ENCODE measurements at regions not wholly inside any gene's neighbourhood (a gene's known extent, or its start where the extent isn't known, plus 50 kb on each side); places are given as distances from the start of the nearest gene placed in this dataset.
"Not testable (repeated sequence)": the region's sequence is repeated elsewhere in the genome, so short reads cannot be mapped to it uniquely, and the experiment has no call there.

DNA sequence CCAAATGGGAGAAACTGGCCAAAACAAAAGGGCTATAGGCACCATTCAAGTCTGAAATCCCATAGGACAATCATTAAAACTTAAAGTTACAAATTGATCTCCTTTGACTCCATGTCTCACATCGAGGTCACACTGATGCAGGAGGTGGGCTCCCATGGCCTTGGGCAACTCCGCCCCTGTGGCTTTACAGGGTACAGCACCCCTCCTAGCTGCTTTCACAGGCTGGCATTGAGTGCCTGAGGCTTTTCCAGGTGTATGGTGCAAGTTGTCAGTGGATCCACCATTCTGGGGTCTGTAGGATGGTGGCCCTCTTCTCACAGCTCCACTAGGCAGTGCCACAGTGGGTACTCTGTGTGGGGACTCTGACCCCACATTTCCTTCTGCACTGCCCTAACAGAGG, 662.1 kb downstream of the XPNPEP1 start:
- no peak for DNase-seq

DNA sequence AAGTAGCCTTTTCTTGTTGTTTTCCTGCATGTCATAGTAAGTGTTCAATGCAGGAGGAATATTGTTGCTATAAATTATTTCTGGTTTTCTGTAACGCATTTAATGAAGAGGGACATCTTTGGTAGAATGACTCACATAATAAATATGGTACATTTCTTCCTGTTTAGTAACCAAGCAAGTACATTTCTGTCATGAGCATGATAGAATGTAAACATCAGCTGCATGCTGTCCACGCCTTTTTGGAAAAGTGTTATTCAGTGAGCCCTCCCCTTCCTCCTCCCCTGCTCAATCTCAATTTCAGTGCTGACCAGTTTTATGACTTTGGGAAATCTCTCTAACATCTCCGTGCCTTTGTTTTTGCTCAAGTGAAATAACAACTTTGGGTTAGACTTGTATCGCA, 664.0 kb downstream of the XPNPEP1 start:
- DNase-seq = no peak

DNA sequence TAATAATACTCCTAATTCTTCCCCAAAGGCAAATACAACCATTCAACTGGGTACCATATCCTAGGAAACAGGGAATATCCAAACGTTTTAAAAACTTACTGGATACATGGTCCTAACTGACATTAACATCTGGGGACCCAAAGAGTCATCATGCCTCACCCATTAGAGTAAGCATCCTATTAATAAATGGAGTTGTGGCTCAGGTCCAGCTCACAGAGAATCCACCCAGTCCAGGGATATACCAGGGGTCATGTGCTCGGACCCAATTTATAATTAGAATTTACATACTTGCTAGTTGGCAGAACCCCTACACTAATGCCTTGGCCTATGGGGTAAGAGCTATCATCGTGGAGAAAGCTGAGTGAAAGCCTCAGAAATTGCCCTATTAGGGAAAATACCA, 670.0 kb downstream of the XPNPEP1 start:
- DNase-seq = no peak

DNA sequence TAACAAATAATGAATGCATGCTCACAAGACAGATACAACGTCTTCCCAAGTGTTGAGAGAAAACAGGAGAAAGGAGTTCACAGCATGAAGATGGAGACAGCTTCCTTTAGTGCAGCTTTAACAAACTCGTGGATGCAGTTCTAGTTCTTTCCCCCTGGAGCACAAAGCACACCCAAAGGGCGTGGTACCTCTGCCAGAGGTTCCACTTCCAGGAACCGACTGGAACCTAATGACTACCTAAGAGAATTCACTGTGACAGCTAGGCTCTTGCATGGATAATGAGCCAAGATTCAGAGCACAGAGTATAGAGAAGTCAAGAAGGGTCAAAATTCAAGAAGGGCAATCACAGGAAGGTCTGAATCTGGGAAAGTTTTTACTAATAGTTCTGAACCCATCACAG, 673.2 kb downstream of the XPNPEP1 start:
- no peak for DNase-seq

DNA sequence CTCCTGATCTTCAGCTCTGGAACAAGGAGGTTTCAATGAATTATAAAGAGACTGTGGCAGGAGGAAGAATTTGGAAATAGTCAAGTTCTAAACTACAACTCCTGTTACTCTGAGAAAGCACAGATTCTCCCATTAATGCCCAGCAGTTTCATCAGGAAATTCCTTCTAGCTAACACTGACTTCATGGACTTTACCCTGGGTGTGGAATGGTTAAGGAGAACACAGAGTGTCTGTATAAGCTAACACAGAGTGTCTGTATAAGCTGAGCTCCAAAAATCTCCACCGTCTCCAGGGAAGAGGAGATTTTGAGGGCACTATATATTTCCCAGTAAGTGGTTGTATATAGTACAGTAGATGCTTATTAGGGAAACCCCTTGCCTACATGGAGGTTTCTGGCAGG, 675.5 kb downstream of the XPNPEP1 start:
- no peak for DNase-seq

DNA sequence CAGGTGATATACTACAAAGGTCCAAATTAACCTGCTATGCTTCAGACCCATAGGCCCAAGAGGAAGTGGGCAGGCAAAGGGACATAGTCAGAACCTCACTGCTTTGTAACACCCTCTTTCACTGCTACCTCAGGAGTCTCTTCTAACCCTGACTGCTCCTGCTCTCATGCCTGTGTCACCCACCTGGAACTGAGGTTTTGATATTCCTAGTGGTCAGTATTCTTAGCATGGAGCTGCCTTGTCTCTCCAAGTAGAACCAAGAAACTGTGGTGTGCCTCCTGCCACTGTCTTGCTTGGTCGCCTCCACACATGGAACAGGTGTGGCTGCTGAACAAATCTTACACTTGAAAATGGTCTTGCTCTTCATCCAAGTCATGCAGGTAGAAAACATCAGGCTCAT, 677.5 kb downstream of the XPNPEP1 start:
- no peak for DNase-seq

DNA sequence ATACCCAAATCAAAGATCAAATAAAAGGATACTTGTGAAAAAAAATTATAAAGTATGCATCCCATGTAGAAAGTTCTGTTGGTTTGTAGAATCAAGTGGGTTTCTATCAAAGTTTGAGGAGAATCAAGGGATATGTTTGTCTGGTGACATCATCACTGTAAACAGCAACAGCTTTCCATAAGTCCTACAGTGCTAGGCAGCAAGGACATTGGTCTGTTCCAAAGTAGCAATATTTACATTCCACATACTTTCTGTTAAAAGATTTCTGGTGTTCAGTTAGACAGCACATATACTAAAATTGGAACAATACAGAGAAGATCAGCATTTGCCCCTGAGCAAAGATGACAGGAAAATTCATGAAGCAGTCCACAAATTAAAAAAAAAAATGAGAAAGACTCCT, 683.9 kb downstream of the XPNPEP1 start:
- DNase-seq = no peak

DNA sequence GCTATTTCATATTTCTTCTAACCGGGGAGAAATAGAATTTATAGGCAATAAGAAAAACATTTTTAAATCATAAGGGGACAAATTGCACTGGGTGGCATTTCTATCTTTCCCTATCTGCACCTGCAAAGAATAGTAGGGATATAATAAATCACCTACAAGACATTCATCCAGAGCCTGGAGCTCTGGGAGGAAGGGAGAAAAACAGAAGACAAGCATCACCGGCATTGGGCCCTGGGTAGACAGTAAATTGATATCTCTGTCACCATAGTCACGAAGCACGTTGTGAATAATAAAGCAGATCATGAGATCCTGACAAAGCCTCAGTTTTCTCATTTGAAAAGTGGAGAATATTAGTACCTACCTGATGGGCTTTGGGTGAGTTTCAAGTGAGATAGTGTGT, 685.6 kb downstream of the XPNPEP1 start:
- DNase-seq = no peak

DNA sequence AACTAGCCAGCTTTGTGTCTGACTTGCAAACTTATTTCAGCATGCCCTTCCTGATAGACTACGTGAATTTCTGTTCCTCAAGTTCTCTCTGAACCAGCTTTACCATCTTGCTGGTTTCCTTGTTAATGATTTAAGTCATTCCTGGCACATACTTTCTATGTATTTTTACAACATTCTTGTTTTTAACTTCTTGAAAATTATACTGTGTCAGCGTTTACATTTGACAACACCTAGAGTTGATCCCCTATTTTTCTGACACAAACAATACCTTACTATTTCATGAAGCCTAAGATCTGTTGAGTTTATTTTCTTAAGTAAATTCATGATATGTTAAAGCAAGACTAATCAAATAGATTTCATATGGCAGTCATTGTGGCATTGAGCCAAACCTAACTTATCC, 686.3 kb downstream of the XPNPEP1 start:
- no peak for DNase-seq

DNA sequence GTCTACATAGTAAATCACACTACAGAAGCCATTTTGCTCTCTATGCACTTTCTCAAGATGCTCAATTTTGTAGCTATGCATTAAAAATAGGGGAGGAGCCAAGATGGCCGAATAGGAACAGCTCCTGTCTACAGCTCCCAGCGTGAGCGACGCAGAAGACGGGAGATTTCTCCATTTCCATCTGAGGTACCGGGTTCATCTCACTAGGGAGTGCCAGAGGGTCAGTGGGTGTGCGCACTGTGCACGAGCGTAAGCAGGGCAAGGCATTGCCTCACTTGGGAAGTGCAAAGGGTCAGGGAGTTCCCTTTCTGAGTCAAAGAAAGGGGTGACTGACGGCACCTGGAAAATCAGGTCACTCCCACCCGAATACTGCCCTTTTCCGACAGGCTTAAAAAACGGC, 699.8 kb downstream of the XPNPEP1 start:
- DNase-seq = not testable (repeated sequence)

DNA sequence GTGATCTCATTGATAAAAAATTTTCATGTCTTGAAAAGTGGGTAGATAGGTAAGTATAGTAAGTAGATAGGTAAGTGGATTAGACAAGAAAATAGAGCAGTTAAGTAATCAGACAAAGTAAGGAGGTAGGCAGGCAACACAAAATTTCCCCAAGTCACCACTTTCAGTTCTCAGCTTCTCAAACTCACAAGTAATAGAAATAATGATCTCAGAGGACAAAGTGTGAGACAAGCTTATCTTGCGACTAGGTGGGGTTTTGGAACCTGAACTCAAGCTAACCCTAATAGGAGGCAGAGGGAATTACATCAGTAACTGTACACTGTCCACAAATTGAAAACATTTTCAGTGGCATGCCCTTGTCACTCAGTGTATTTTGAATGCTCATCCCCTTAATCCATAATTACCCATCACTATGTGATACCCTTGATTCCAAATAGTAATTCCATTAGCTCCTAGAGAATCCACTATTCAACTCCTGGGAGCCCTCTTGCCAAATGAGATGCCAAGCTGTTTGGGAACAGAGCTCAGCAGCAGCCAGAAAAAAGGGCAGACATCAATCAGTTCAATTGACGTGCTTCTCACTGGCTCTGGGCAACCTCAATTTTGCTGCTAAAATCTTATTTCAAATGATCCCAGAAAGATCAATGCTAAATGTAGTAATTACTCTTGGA, 703.2 kb downstream of the XPNPEP1 start:
- DNase-seq = no peak

DNA sequence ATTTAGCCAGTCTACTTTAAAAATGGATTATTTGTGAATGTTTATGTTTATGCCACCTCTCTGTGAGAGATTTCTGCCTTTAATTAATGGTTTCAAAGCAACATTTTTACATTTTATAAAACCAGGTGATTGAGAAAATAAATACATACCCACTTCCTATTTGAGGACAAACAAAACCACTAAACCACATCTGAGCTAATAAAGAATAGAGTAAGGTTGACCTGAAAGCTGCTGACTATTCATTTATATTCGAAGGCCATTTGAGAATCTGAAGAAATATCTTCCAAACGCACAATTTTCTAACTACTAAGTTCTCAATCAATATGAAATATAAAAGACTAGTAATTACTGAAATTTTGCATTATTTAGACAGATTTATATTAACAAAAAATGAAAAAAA, 705.1 kb downstream of the XPNPEP1 start:
- DNase-seq = no peak

DNA sequence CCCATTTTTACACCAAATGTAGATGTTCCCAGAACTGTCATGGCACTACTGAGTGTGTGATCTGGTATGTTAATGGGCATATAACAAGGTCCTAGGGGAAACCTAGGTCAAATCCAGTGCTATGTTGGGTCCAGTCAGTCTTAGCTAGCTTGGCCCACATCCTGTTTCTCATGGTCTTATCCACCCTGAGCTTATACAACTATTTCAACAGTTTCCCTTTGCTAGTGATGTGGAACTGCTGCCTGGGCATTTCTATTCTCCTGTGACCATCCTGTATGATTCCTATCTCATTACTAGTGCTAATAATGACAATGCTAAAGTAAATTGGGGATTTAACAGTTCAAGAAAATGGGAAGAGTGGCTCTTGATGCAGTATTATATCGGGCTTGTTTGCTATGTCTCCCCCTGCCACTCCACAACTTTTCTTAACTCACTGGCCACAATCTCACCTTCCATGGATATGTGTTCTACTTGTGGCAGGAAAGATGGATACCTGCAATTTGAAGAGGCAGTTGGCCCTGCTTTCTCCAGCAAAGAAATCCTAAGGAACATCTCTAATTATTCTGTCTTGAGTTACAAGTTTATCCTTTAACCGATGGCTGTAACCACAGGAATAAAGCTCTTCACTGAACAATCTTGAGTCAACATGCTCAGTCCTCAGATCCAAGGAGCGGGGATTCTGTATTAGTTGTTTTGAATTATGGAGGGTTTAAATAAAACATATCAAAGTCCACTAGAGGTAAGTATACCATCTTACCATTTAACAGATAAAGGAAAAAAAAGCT, 707.8 kb downstream of the XPNPEP1 start:
- DNase-seq = no peak

DNA sequence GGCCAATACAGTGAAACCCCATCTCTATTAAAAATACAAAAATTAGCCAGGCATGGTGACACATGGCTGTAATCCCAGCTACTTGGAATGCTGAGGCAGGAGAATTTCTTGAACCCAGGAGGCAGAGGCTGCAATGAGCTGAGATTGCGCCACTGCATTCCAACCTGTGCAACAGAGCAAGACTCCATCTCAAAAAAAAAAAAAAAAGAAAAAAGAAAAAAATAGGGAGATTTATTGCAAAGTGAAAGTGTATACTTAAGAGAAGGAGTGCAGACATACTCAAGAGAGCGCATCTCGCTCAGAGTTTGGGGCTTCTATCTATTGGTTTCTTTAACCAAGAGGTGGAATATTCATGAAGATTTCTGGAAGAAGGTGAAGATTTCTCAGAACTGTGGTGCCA, 708.4 kb downstream of the XPNPEP1 start:
- DNase-seq = not testable (repeated sequence)

DNA sequence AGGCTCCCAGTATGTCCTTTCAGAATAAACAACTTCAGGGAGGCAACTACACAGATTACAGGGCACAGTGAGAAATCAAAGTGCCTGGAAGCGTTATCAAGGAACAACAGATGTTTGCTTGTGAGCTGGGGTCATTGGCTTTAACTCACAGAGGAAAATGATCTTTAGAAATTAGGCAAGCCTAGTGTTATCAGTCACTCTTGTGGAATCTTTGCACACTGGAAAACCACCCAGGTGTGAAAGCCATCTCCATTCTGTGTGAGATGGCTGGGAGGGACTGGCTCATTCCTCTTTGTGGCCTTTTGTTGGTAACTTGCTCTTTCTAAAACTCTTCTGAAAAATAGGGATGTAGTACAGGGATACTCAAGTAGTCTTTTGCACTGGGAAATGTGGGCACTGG, 716.0 kb downstream of the XPNPEP1 start:
- no peak for DNase-seq

DNA sequence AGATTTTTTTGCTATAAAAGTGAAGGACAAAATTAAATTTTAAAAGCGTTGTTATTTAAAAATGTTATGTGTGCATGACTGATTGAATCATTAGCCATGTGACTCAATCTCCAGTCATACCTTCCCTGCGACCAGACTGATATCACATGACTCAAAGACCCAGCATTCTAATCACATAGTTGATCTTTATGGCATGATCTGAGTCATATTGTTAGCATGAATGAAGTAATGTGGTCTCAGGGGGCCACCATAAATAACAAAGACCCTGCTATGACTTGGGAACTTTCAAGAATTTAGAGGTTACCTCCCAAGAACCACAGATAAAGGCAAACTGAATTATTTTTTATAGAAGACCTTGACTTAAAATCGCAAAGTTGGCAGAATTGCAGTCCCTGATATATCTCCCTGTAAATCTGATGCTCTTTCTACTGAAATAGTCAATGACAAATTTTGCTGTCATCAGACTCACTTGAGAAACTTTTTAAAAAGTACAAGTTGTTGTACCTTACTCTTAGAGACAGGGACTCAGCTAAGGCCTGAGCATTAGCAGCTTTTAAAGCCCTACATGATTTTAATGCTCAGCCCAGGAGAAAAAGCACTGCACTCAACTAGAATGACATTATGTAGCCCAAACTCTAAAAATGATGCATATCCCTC, 717.3 kb downstream of the XPNPEP1 start:
- DNase-seq = no peak

DNA sequence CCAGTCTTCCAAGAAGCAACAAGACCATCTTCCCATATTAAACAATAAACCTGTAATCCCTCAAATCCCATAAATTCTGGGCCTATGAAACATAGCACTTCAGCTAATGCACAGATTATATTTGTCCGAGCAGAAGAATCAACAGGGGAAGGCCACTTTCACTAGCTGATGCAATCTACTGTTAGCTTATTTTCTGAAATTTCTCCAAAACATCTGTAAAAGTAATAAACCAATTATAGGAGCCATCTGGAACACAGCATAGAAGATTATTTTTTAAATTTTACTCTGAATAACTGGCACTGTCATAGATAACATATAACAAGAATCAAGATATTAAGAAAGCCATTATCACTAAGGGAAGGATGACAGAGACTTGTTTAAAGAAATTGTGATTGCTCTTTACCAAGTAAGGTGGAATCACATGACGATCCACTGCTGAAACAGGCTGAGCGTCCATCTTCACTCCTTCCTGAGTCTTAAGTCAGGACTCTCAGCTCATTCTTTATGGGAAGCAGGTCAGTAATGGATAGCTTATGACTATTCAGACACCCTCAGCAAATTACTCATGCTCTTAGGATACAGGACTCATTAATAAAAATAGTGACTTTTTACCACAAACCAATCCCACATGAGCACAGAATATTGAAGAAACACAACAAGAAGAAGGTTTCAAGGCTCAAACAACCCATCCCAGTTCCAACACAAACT, 719.5 kb downstream of the XPNPEP1 start:
- no peak for DNase-seq

DNA sequence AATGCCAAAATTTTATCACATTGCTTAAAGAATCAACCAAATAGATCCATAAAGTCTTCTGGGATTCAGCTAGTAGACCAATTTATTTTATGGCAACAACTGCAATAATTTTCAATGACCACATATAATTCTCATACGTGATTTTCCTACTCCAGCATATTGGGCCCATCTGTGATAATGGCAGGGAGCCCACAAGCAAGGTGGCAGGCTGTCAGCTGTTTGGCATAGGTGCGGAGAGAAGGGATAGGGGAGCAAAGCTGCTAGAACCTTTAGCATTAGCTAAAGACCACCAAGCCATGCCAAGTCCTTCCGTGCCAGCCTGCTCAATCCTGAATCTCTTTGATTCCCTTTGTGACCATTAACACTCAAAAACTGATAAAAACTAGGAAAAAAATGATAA, 721.2 kb downstream of the XPNPEP1 start:
- DNase-seq = no peak

DNA sequence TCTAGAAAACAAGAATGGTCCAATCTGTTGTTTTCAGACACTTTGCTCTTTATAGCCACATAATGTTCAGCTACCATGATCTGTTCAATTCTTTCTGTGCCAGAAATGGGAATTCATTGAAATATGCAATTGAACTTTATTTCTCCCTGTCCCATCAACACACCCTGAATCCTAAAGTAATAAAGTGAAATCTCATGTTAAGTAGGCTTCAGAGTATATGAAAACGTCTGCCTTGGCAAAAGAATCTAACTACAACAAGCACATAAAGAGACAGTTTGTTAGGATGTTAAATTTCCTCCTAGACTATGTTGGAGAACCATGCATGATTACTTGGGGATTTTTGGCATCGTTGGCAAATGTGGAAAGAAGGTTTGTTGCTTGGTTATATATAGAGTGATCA, 722.7 kb downstream of the XPNPEP1 start:
- no peak for DNase-seq

DNA sequence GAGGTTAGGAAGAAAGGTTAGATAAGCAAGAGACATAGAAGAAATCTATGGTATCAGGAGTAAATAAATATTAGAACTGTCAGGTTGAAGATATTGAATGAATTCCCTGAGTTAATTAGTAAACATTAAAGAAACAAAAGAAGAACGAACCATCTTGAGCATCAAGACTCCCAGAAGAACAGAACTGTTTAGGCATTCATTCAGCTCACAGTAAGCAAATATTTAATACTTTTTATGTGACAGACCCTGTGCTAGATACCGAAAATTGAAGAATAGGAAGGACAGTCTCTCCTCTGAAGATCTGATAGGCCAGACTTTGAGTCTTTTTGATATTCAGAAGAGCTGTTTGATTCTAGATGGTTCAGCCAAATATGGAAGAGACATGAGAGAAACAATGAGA, 731.5 kb downstream of the XPNPEP1 start:
- no peak for DNase-seq

DNA sequence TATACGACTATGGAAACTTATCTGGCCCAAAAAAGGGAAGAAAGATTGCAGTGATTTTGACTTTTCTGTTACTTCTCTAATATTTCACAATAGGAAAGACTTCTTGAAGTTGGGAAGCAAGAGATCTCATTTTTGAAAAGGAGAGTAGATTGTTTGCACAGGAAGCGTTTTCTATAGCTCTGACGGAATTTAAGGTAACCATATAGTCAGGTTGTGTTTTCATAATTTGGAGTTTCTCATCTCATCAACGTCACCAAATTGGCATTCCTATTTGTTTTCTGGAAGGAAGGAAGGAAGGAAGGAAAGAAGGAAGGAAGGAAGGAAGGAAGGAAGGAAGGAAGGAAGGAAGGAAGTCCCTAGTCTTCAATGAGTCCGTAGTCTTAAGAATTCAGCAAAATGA, 732.0 kb downstream of the XPNPEP1 start:
- no peak for DNase-seq

DNA sequence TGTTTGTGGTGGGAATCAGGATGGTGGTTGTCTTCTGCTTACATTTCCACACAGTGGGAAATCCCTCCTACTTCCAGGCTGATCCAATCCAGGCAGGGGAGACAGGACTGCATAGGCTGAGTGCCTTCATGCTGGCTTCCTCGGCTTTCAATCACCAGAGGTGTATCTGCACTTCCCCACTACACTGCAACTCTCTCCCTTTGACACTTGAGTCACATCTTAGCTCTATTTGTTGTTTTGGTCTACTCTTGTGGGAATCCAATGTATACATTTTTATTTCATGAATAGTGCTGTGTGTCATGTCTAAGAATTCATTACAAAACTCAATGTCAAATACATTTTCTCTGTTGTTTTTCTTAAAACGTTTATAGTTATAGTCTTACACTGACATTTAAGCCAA, 735.6 kb downstream of the XPNPEP1 start:
- no peak for DNase-seq

DNA sequence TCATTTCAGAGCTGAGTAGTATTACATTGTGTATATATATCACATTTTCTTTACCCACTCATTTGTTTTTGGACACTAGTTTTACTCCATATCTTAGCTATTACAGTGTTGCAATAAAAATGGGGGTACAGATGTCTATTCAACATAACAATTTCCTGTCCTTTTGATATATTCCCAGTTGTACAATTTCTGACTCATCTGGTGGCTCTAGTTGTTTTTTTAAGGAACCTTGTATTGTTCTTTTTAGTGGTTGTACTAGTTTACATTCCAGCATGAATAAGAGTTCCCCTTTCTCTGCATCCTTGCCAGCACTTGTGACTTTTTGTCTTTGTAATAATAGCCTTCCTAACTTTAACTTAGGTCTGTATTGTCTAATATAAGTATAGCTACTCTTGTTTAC, 739.9 kb downstream of the XPNPEP1 start:
- no peak for DNase-seq

DNA sequence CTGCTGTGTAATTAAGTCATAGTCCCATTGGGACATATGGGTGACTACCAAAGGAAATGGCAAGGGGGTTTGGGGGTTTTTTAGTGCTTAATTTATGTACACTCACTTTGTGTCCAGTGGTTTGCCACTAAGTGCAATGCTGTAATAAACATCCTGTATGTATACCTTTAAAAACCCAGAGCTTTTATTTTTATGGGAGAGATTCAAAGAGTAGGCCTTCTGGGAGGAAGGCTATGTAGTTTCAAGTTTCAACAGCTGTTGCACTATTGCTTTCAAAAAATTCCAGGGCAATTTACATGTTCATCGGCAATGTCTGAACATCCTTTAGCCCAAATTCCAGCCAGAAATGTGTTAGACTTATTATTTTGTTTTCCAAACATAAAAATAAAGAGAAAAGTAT, 744.7 kb downstream of the XPNPEP1 start:
- no peak for DNase-seq
